KMS-11 (cell line): ENCODE measurements at regions not wholly inside any gene's neighbourhood (a gene's known extent, or its start where the extent isn't known, plus 50 kb on each side); places are given as distances from the start of the nearest gene placed in this dataset.
A peak's percentile ranks its signal among the peaks of the same experiment; 100 is the strongest.

Experiments used
- H2AFZ ChIP-seq: fragments of 200-600 bp; sonication (generic); 2 replicates; pipeline ENCODE4 v1.6.1; 2016; ENCODE audit warnings: antibody characterized with exemption, mixed run types, low read depth
- H3K27ac ChIP-seq: fragments of 200-600 bp; sonication (generic); 2 replicates; pipeline ENCODE4 v1.6.1; 2016; ENCODE audit warnings: mild to moderate bottlenecking, mixed run types
- H3K27me3 ChIP-seq: fragments of 200-600 bp; sonication (generic); 2 replicates; pipeline ENCODE4 v1.6.1; 2017; ENCODE audit warnings: mild to moderate bottlenecking, low read depth, mixed run types, moderate library complexity; ENCODE audit not compliant: insufficient read depth
- H3K36me3 ChIP-seq: fragments of 200-600 bp; sonication (generic); 2 replicates; pipeline ENCODE4 v1.6.1; 2017; ENCODE audit warnings: mild to moderate bottlenecking, mixed run types; ENCODE audit not compliant: insufficient read depth
- H3K4me1 ChIP-seq: fragments of 200-600 bp; sonication (generic); 2 replicates; pipeline ENCODE4 v1.6.1; 2016; ENCODE audit warnings: mild to moderate bottlenecking, low read depth, mixed run types; ENCODE audit not compliant: poor library complexity, severe bottlenecking
- H3K4me2 ChIP-seq: fragments of 200-600 bp; sonication (generic); 2 replicates; pipeline ENCODE4 v1.7.0; 2016; ENCODE audit warnings: mild to moderate bottlenecking, mixed run types
- H3K4me3 ChIP-seq: fragments of 200-600 bp; sonication (generic); IDR thresholded peaks from 2 replicates; pipeline ENCODE4 v1.6.1; 2017; ENCODE audit warnings: low read depth, low read length, mixed read lengths; ENCODE audit not compliant: insufficient read depth
- H3K79me2 ChIP-seq: fragments of 200-600 bp; sonication (generic); 2 replicates; pipeline ENCODE4 v1.6.1; 2016; ENCODE audit warnings: low read depth, mixed run types; ENCODE audit not compliant: insufficient read depth
- H3K9ac ChIP-seq: fragments of 200-600 bp; sonication (generic); 2 replicates; pipeline ENCODE4 v1.6.1; 2016; ENCODE audit warnings: mild to moderate bottlenecking, mixed run types
- H4K20me1 ChIP-seq: fragments of 200-600 bp; sonication (generic); 2 replicates; pipeline ENCODE4 v1.6.1; 2016; ENCODE audit warnings: mild to moderate bottlenecking, mixed run types; ENCODE audit not compliant: insufficient read depth
- CTCF ChIP-seq: fragments of 200-600 bp; sonication (generic); conservative IDR thresholded peaks from 2 replicates; pipeline ENCODE4 v1.6.1; 2017; ENCODE audit warnings: low read depth, mild to moderate bottlenecking, antibody characterized with exemption, low read length, moderate library complexity, mixed read lengths

DNA sequence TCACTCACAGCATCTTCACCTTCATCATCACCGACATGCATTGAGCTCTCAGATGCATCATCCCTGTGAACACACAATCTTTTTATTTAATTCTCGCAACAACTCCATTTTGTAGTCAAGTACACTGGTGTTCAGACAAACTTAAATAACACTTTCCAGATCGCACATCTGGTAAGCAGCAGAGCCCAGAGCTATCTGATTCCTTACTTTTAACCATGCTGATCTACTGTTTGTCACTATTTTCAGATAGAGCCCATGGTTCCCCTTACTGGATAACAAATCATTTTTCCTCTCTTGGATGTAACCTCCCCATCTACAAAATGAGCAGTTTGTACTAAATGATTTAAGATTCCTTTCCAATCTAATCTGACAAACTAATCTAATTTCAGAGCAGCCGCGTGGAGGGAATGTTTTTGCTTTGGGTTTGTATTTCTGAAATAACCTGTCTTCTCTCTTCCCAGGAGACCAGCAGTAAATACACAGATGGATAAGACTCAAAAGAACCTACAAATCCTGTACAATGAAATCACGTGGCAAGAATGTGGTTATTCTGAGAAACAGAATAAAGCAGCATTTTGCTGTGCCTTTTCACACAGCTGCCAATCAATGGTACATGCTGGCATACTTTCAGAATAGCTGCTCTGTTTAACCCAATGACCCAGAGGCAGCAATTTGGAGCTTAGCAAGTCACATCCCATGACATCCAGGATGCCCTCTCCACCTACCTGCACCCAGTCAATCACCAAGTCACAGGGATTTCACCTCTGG lies 72.9 kb upstream of the CCL2 start:
- Histone ChIP-seq H3K27me3 (no peaks in the 10 kb centered on the region), H3K79me2 (no peaks in the 10 kb centered on the region), H2AFZ (no peak overlapping the region)

GRCh38 chr17:34195987-34196386 lies 59.1 kb upstream of the CCL2 start:
- no peak overlapping the region for H2AFZ ChIP-seq
- no peaks in the 10 kb centered on the region for H3K27me3 ChIP-seq
- no peak overlapping the region for H3K4me3 ChIP-seq
- H3K9ac ChIP-seq: no peak overlapping the region
- H3K36me3 ChIP-seq: no peaks in the 10 kb centered on the region
- no peak overlapping the region for H3K27ac ChIP-seq
- H3K4me1 ChIP-seq: peaks cover 3% of the 10 kb centered on the region
- TF ChIP-seq CTCF: no peak
- no peaks in the 10 kb centered on the region for H3K79me2 ChIP-seq
- no peak overlapping the region for H3K4me2 ChIP-seq
- H4K20me1 ChIP-seq: no peaks in the 10 kb centered on the region

More for the DNA sequence above, 72.9 kb upstream of the CCL2 start:
- TF ChIP-seq CTCF: no peak
- H3K36me3 ChIP-seq: no peaks in the 10 kb centered on the region
- H3K4me3 ChIP-seq: no peak overlapping the region
- H3K4me1 ChIP-seq: no peaks in the 10 kb centered on the region
- H3K4me2 ChIP-seq: no peak overlapping the region
- no peak overlapping the region for H3K9ac ChIP-seq
- no peaks in the 10 kb centered on the region for H4K20me1 ChIP-seq
- H3K27ac ChIP-seq: no peak overlapping the region

DNA sequence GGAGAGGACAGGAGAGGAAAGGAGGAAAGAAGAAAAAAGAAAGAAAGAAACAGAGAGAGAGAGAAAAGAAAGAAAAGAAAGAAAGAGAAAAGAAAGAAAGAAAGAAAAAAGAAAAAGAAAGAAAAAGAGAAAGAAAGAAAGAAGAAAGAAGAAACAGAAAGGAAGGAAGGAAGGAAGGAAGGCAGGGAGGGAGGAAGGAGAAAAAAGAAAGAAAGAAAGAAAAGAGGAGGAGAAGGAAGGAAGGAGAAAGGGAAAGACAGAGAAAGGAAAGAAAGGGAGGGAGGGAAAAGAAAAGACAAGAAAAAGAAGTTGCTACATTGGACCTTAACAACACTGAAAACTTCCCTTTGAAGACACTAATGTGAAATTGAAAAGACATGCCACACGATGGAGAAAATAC lies 56.6 kb upstream of the CCL2 start:
- Histone ChIP-seq H3K9ac (no peak overlapping the region), H3K79me2 (no peaks in the 10 kb centered on the region), H3K27ac (no peak overlapping the region), H3K4me3 (no peak overlapping the region), H3K4me2 (no peak overlapping the region), H2AFZ (no peak overlapping the region), H3K36me3 (no peaks in the 10 kb centered on the region), H4K20me1 (no peaks in the 10 kb centered on the region), H3K27me3 (no peaks in the 10 kb centered on the region), H3K4me1 (peaks cover 3% of the 10 kb centered on the region)
- no peak for TF ChIP-seq CTCF

- H3K9ac ChIP-seq: no peak overlapping the region
- H3K27ac ChIP-seq: no peak overlapping the region
- no peak overlapping the region for H3K4me3 ChIP-seq
- H4K20me1 ChIP-seq: no peaks in the 10 kb centered on the region
- peak overlapping the region; percentile 21; the same call in 1 of the 2 replicates for H2AFZ ChIP-seq
- peaks cover 3% of the 10 kb centered on the region for H3K4me1 ChIP-seq
- H3K36me3 ChIP-seq: no peaks in the 10 kb centered on the region
- TF ChIP-seq CTCF: no peak
- H3K4me2 ChIP-seq: no peak overlapping the region
- H3K27me3 ChIP-seq: no peaks in the 10 kb centered on the region
- H3K79me2 ChIP-seq: no peaks in the 10 kb centered on the region
These were observed 55.6 kb upstream of the CCL2 start for GRCh38 chr17:34199454-34199853.
